HepG2 (cell line): ENCODE measurements at regions not wholly inside any gene's neighbourhood (a gene's known extent, or its start where the extent isn't known, plus 50 kb on each side); places are given as distances from the start of the nearest gene placed in this dataset.

ENCODE experiments used
- AGO1 ChIP-seq: fragments of 200-400 bp; formaldehyde crosslinking; IDR thresholded peaks from 2 replicates; pipeline ENCODE4 v1.6.1; 2017; ENCODE audit warnings: mild to moderate bottlenecking, low read depth, low read length, moderate library complexity; ENCODE audit not compliant: poor library complexity, severe bottlenecking
- ATF7-NPFF ChIP-seq: sonication (generic); formaldehyde crosslinking; IDR thresholded peaks from 2 replicates; pipeline ENCODE4 v1.8.1; 2023; ENCODE audit warnings: mild to moderate bottlenecking, low read depth, missing genetic modification reagents, moderate library complexity
- FOXK1 ChIP-seq: sonication (generic); formaldehyde crosslinking; IDR thresholded peaks from 2 replicates; pipeline ENCODE4 v1.4.0; 2020; ENCODE audit warnings: low read depth, missing genetic modification reagents, borderline replicate concordance
- HIVEP1 ChIP-seq: sonication (generic); formaldehyde crosslinking; IDR thresholded peaks from 2 replicates; pipeline ENCODE4 v1.4.0; 2020; ENCODE audit warnings: mild to moderate bottlenecking, missing genetic modification reagents
- KDM6A ChIP-seq: IDR thresholded peaks from 2 replicates; pipeline ENCODE4 v1.6.1; 2016; ENCODE audit warnings: low read depth
- RNF219 ChIP-seq: sonication (generic); formaldehyde crosslinking; IDR thresholded peaks from 2 replicates; pipeline ENCODE4 v1.5.0; 2020; ENCODE audit warnings: mild to moderate bottlenecking, missing genetic modification reagents
- TBP ChIP-seq: sonication (generic); formaldehyde crosslinking; IDR thresholded peaks from 2 replicates; pipeline ENCODE4 v1.5.0; 2020; ENCODE audit warnings: missing genetic modification reagents
- THAP8 ChIP-seq: sonication (generic); formaldehyde crosslinking; IDR thresholded peaks from 2 replicates; pipeline ENCODE4 v1.5.1; 2020; ENCODE audit warnings: missing genetic modification reagents, mild to moderate bottlenecking, borderline replicate concordance
- ZNF276 ChIP-seq: sonication (generic); formaldehyde crosslinking; IDR thresholded peaks from 2 replicates; pipeline ENCODE4 v1.4.0; 2020; ENCODE audit warnings: mild to moderate bottlenecking, low read depth, missing genetic modification reagents
- ZNF281 ChIP-seq: sonication (generic); formaldehyde crosslinking; IDR thresholded peaks from 2 replicates; pipeline ENCODE4 v1.4.0; 2020; ENCODE audit warnings: missing genetic modification reagents, borderline replicate concordance
- ZNF772 ChIP-seq: sonication (generic); formaldehyde crosslinking; IDR thresholded peaks from 2 replicates; pipeline ENCODE4 v1.5.0; 2020; ENCODE audit warnings: mild to moderate bottlenecking, missing genetic modification reagents
- ZSCAN20 ChIP-seq: sonication (generic); formaldehyde crosslinking; IDR thresholded peaks from 2 replicates; pipeline ENCODE4 v1.4.0; 2020; ENCODE audit warnings: missing genetic modification reagents, mild to moderate bottlenecking, borderline replicate concordance

- TF ChIP-seq ZNF281 (CRISPR knock-in tag) (no peak), THAP8 (CRISPR knock-in tag) (no peak), HIVEP1 (CRISPR knock-in tag) (no peak), TBP (CRISPR knock-in tag) (no peak), RNF219 (CRISPR knock-in tag) (no peak), KDM6A (CRISPR knock-in tag) (no peak), ZNF276 (no peak), ZNF772 (CRISPR knock-in tag) (no peak), ATF7-NPFF (CRISPR knock-in tag) (no peak), ZSCAN20 (CRISPR knock-in tag) (no peak), FOXK1 (no peak), AGO1 (no peak)
Measured at GRCh38 chr17:71422968-71423367, 697.9 kb upstream of the SOX9 start (continued).
